ENCODE measurements at regions not wholly inside any gene's neighbourhood (a gene's known extent, or its start where the extent isn't known, plus 50 kb on each side); places are given as distances from the start of the nearest gene placed in this dataset.

- Histone ChIP-seq H2AFZ (ENCODE audit: low read length) (no peak overlapping the region), H3K4me1 (ENCODE audit: insufficient read depth, low read length) (no peaks in the 10 kb centered on the region), H3K36me3 (ENCODE audit: insufficient read depth, low read length) (no peaks in the 10 kb centered on the region), H3K4me2 (ENCODE audit: insufficient read depth, low read length) (no peak overlapping the region), H3K9me3 (ENCODE audit: low read depth, low read length) (no peaks in the 10 kb centered on the region), H3K4me3 (ENCODE audit: insufficient read depth, low read length) (no peak overlapping the region), H3K27me3 (ENCODE audit: insufficient read depth, low read length) (no peaks in the 10 kb centered on the region), H3K27ac (ENCODE audit: low read depth, low read length) (no peak overlapping the region), H3K79me2 (ENCODE audit: insufficient read depth, low read length) (no peaks in the 10 kb centered on the region), H4K20me1 (ENCODE audit: insufficient read depth, low read length) (no peaks in the 10 kb centered on the region)
- no peak for TF ChIP-seq CTCF (IDR thresholded peaks at IDR 0.05; ENCODE audit: extremely low read depth, low read depth, low read length)
- peak; percentile 76 for DNase-seq (ENCODE audit: insufficient read length, low spot score, missing footprints)
Measured at GRCh38 chr3:44104668-44105321, 136.9 kb upstream of the TOPAZ1 start.

- TF ChIP-seq CTCF (IDR thresholded peaks at IDR 0.05; ENCODE audit: extremely low read depth, low read depth, low read length), result no peak
- Histone ChIP-seq H3K79me2 (ENCODE audit: insufficient read depth, low read length) (no peaks in the 10 kb centered on the region), H4K20me1 (ENCODE audit: insufficient read depth, low read length) (no peaks in the 10 kb centered on the region), H3K4me3 (ENCODE audit: insufficient read depth, low read length) (no peak overlapping the region), H2AFZ (ENCODE audit: low read length) (no peak overlapping the region), H3K27me3 (ENCODE audit: insufficient read depth, low read length) (no peaks in the 10 kb centered on the region), H3K9me3 (ENCODE audit: low read depth, low read length) (no peaks in the 10 kb centered on the region), H3K4me2 (ENCODE audit: insufficient read depth, low read length) (no peak overlapping the region), H3K27ac (ENCODE audit: low read depth, low read length) (no peak overlapping the region), H3K4me1 (ENCODE audit: insufficient read depth, low read length) (no peaks in the 10 kb centered on the region), H3K36me3 (ENCODE audit: insufficient read depth, low read length) (no peaks in the 10 kb centered on the region)
- DNase-seq (ENCODE audit: insufficient read length, low spot score, missing footprints), result no peak
Measured at GRCh38 chr3:44105571-44105970, 136.1 kb upstream of the TOPAZ1 start.

- H3K27ac ChIP-seq (ENCODE audit: low read depth, low read length), result no peak overlapping the region
- H3K4me1 ChIP-seq (ENCODE audit: insufficient read depth, low read length), result no peaks in the 10 kb centered on the region
- no peaks in the 10 kb centered on the region for H4K20me1 ChIP-seq (ENCODE audit: insufficient read depth, low read length)
- H2AFZ ChIP-seq (ENCODE audit: low read length), result no peak overlapping the region
- H3K4me3 ChIP-seq (ENCODE audit: insufficient read depth, low read length), result no peak overlapping the region
- no peaks in the 10 kb centered on the region for H3K27me3 ChIP-seq (ENCODE audit: insufficient read depth, low read length)
- H3K79me2 ChIP-seq (ENCODE audit: insufficient read depth, low read length), result no peaks in the 10 kb centered on the region
- no peak for TF ChIP-seq CTCF (IDR thresholded peaks at IDR 0.05; ENCODE audit: extremely low read depth, low read depth, low read length)
- DNase-seq (ENCODE audit: insufficient read length, low spot score, missing footprints), result no peak
- no peak overlapping the region for H3K4me2 ChIP-seq (ENCODE audit: insufficient read depth, low read length)
- H3K36me3 ChIP-seq (ENCODE audit: insufficient read depth, low read length), result no peaks in the 10 kb centered on the region
- H3K9me3 ChIP-seq (ENCODE audit: low read depth, low read length), result no peaks in the 10 kb centered on the region
Measured at GRCh38 chr3:44106756-44107155, 134.9 kb upstream of the TOPAZ1 start.

- H3K27me3 ChIP-seq (ENCODE audit: insufficient read depth, low read length), result no peaks in the 10 kb centered on the region
- H3K79me2 ChIP-seq (ENCODE audit: insufficient read depth, low read length), result no peaks in the 10 kb centered on the region
- no peaks in the 10 kb centered on the region for H4K20me1 ChIP-seq (ENCODE audit: insufficient read depth, low read length)
- TF ChIP-seq CTCF (IDR thresholded peaks at IDR 0.05; ENCODE audit: extremely low read depth, low read depth, low read length), result no peak
- DNase-seq (ENCODE audit: insufficient read length, low spot score, missing footprints), result no peak
- H3K9me3 ChIP-seq (ENCODE audit: low read depth, low read length), result no peaks in the 10 kb centered on the region
- H3K36me3 ChIP-seq (ENCODE audit: insufficient read depth, low read length), result no peaks in the 10 kb centered on the region
- no peak overlapping the region for H3K4me2 ChIP-seq (ENCODE audit: insufficient read depth, low read length)
- no peak overlapping the region for H2AFZ ChIP-seq (ENCODE audit: low read length)
- no peaks in the 10 kb centered on the region for H3K4me1 ChIP-seq (ENCODE audit: insufficient read depth, low read length)
- H3K4me3 ChIP-seq (ENCODE audit: insufficient read depth, low read length), result no peak overlapping the region
- H3K27ac ChIP-seq (ENCODE audit: low read depth, low read length), result no peak overlapping the region
Measured at GRCh38 chr3:44108481-44108880, 133.2 kb upstream of the TOPAZ1 start.

Measured in osteoblast (primary cell).